A673 (cell line): ENCODE measurements at regions not wholly inside any gene's neighbourhood (a gene's known extent, or its start where the extent isn't known, plus 50 kb on each side); places are given as distances from the start of the nearest gene placed in this dataset.

Experiments
- BruUV-seq: library from RNA; stranded (reverse); fragments of 400-500 nt; replicated peaks from 2 replicates; lab custom pipeline; 2021; lab: Mats Ljungman, UMichigan
- CTCF ChIA-PET: fragments of 300-600 bp; sonication (Branson Sonifier 250); formaldehyde crosslinking; loops from one replicate; lab custom pipeline; 2022; ENCODE audit warnings: antibody characterized with exemption; lab: Charles Lee
- POLR2A ChIA-PET: fragments of 300-600 bp; sonication (Branson Sonifier 250); formaldehyde crosslinking; loops from one replicate; lab custom pipeline; 2022; ENCODE audit warnings: antibody characterized with exemption; ENCODE audit not compliant: low non-redundant PET; lab: Charles Lee
- DNase-seq: peaks from one replicate; pipeline ENCODE4 v3.0.0-alpha.2; 2015; ENCODE audit warnings: low spot score
- H3K27ac ChIP-seq: fragments of 200-600 bp; sonication (generic); 2 replicates; pipeline ENCODE4 v1.5.1; 2016; ENCODE audit warnings: mixed run types, low read depth, mild to moderate bottlenecking, mixed read lengths, antibody characterized with exemption, low read length; ENCODE audit not compliant: poor library complexity, severe bottlenecking
- H3K27me3 ChIP-seq: fragments of 200-600 bp; sonication (generic); replicated peaks from 2 replicates; pipeline ENCODE4 v1.6.1; 2017; ENCODE audit warnings: mixed run types, low read depth, mild to moderate bottlenecking, mixed read lengths, antibody characterized with exemption, low read length; ENCODE audit not compliant: insufficient read depth, poor library complexity
- H3K36me3 ChIP-seq: fragments of 200-600 bp; sonication (generic); 2 replicates; pipeline ENCODE4 v1.6.1; 2016; ENCODE audit warnings: mixed run types, mild to moderate bottlenecking, mixed read lengths, antibody characterized with exemption, low read length; ENCODE audit not compliant: insufficient read depth, poor library complexity, severe bottlenecking
- H3K4me1 ChIP-seq: fragments of 200-600 bp; sonication (generic); 2 replicates; pipeline ENCODE4 v1.6.1; 2017; ENCODE audit warnings: mixed run types, mild to moderate bottlenecking, mixed read lengths, antibody characterized with exemption, low read length; ENCODE audit not compliant: insufficient read depth, poor library complexity, severe bottlenecking
- H3K4me3 ChIP-seq: fragments of 200-600 bp; sonication (generic); 2 replicates; pipeline ENCODE4 v1.5.1; 2016; ENCODE audit warnings: low read depth, mixed run types, mild to moderate bottlenecking, mixed read lengths, low read length; ENCODE audit not compliant: poor library complexity, severe bottlenecking
- H3K9me3 ChIP-seq: fragments of 200-600 bp; sonication (generic); 2 replicates; pipeline ENCODE4 v1.6.1; 2016; ENCODE audit warnings: mixed run types, low read depth, mild to moderate bottlenecking, mixed read lengths, antibody characterized with exemption, low read length; ENCODE audit not compliant: poor library complexity, severe bottlenecking
- EZH2 ChIP-seq: fragments of 200-600 bp; sonication (generic); IDR thresholded peaks from 2 replicates; pipeline ENCODE4 v1.6.1; 2017; ENCODE audit warnings: borderline replicate concordance, low read depth, mild to moderate bottlenecking, mixed read lengths, antibody characterized with exemption, low read length; ENCODE audit not compliant: poor library complexity, severe bottlenecking
- intact Hi-C: fragments of 100-400 bp; cut with micrococcal nuclease; formaldehyde crosslinking; loops from one replicate; pipeline ENCODE4 v1.10.0; 2022; ENCODE audit not compliant: unreplicated experiment
- TF ChIP-seq, protein P1 (sequence below): fragments of 300-800, 200-600 bp; sonication (generic); conservative IDR thresholded peaks from 2 replicates; pipeline ENCODE4 v1.5.1; 2017; ENCODE audit warnings: low read depth, mild to moderate bottlenecking, antibody characterized with exemption, low read length, moderate library complexity, mixed read lengths

GRCh38 chrX:94089149-94089548 lies 415.1 kb downstream of the FAM133A start:
- TF ChIP-seq EZH2 = no peak
- TF ChIP-seq, protein P1, sequence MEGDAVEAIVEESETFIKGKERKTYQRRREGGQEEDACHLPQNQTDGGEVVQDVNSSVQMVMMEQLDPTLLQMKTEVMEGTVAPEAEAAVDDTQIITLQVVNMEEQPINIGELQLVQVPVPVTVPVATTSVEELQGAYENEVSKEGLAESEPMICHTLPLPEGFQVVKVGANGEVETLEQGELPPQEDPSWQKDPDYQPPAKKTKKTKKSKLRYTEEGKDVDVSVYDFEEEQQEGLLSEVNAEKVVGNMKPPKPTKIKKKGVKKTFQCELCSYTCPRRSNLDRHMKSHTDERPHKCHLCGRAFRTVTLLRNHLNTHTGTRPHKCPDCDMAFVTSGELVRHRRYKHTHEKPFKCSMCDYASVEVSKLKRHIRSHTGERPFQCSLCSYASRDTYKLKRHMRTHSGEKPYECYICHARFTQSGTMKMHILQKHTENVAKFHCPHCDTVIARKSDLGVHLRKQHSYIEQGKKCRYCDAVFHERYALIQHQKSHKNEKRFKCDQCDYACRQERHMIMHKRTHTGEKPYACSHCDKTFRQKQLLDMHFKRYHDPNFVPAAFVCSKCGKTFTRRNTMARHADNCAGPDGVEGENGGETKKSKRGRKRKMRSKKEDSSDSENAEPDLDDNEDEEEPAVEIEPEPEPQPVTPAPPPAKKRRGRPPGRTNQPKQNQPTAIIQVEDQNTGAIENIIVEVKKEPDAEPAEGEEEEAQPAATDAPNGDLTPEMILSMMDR = no peak
- intact Hi-C loops = no loop called here
- POLR2A ChIA-PET = no interaction called here
- no peaks in the 10 kb centered on the region for H3K4me1 ChIP-seq
- CTCF ChIA-PET = no interaction called here
- H3K36me3 ChIP-seq = no peaks in the 10 kb centered on the region
- no peaks in the 10 kb centered on the region for H3K27me3 ChIP-seq
- DNase-seq = no peak
- no peak overlapping the region for H3K4me3 ChIP-seq
- no peaks in the 10 kb centered on the region for H3K9me3 ChIP-seq
- no peak overlapping the region for H3K27ac ChIP-seq
- no TSS peak for BruUV-seq

DNA sequence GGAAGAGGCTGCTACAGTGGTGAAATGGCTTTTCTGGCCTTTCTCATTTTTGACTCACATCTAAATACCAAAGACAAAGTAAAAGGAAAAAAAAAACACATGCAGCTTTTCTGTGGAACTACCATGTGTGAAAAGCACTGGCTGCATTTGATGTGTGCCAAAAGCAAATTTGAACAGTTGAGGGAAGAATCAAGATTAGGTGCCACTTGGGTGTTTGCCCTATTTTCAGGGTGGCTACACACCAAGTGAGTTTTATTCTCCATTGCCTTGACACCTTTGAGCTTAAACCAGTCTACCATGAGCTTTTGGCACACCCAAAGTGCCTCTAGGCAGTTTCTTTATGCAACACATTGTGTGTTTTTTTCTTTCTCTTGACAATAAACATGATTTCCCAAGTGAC lies 423.9 kb downstream of the FAM133A start:
- Histone ChIP-seq H3K4me1 (no peaks in the 10 kb centered on the region), H3K9me3 (no peaks in the 10 kb centered on the region), H3K36me3 (no peaks in the 10 kb centered on the region), H3K4me3 (no peak overlapping the region), H3K27ac (no peak overlapping the region), H3K27me3 (no peaks in the 10 kb centered on the region)
- no peak for DNase-seq
- TF ChIP-seq, protein P1 = no peak
- no peak for TF ChIP-seq EZH2
- ChIA-PET POLR2A (no interaction called here), CTCF (no interaction called here)
- BruUV-seq = no TSS peak
- intact Hi-C loops = no loop called here

DNA sequence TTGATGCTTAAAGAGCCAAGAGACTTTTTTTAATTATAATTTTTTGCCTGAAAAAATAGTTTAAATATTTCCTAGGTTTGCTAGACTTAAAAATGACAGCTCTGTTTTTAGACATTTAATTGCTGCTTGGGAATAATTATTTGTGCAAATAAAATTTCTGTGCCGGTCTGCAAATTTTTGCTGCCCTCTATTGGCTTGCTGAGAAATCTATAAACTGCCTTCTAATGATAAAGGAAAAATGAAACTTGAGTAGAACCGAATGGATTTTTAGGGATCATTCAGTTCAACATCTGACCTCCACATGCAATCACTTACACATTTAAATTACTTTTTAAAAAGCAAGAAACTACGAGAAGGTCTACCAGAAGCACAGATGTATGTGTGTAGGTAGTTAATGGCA lies 434.0 kb downstream of the FAM133A start:
- Histone ChIP-seq H3K36me3 (no peaks in the 10 kb centered on the region), H3K4me3 (no peak overlapping the region), H3K27ac (no peak overlapping the region), H3K9me3 (peaks cover 4% of the 10 kb centered on the region), H3K27me3 (no peaks in the 10 kb centered on the region), H3K4me1 (no peaks in the 10 kb centered on the region)
- no TSS peak for BruUV-seq
- CTCF ChIA-PET = no interaction called here
- DNase-seq = no peak
- POLR2A ChIA-PET = no interaction called here
- TF ChIP-seq, protein P1 = peak; percentile 34; the same call in 1 of the 2 replicates
- no peak for TF ChIP-seq EZH2
- intact Hi-C loops = no loop called here
